GM23248 (cell line): ENCODE measurements at regions not wholly inside any gene's neighbourhood (a gene's known extent, or its start where the extent isn't known, plus 50 kb on each side); places are given as distances from the start of the nearest gene placed in this dataset.
"Not testable (repeated sequence)": the region's sequence is repeated elsewhere in the genome, so short reads cannot be mapped to it uniquely, and the experiment has no call there.

Source experiments
- EZH2 ChIP-seq: fragments of 200-600 bp; sonication (generic); IDR thresholded peaks from 2 replicates; pipeline ENCODE4 v1.6.1; 2018; ENCODE audit warnings: antibody characterized with exemption, mild to moderate bottlenecking; ENCODE audit not compliant: insufficient read depth, poor library complexity, severe bottlenecking
- EZH2phosphoT487 ChIP-seq: fragments of 200-600 bp; sonication (generic); IDR thresholded peaks from 2 replicates; pipeline ENCODE4 v1.6.1; 2018; ENCODE audit warnings: antibody characterized with exemption, moderate library complexity, mild to moderate bottlenecking, low read depth; ENCODE audit not compliant: insufficient read depth

DNA sequence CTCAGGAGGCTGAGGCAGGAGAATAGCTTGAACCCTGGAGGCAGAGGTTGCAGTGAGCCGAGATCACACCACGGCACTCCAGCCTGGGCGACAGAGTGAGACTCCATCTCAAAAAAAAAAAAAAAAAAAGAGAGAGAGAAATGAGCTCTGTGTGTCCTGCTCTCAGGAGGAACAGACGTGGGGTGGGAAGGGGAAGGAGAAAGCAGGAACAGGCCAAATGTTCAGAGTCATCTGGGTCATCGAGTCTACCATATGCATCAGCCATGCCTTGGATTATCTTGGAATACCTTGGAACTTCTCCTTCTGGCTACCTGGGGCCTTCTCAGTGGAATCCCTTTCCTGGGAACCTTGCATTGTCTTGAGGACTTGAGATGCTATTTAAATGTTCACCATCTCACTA is 51.7 kb upstream of the ZFHX3 start:
- TF ChIP-seq EZH2phosphoT487, EZH2: not testable (repeated sequence)
